ENCODE measurements at regions not wholly inside any gene's neighbourhood (a gene's known extent, or its start where the extent isn't known, plus 50 kb on each side); places are given as distances from the start of the nearest gene placed in this dataset.

- intact Hi-C loops (cut with micrococcal nuclease; ENCODE audit: unreplicated experiment): loop anchor here (10.0 kb wide), 1 partner anchor 435 kb away; no protein-coding TSS in a partner anchor
- Mint-ChIP-seq H3K4me1 (ENCODE audit: low read depth, unreplicated experiment) (no peaks in the 10 kb centered on the region), H3K4me3 (ENCODE audit: unreplicated experiment) (no peak overlapping the region), H3K27ac (ENCODE audit: unreplicated experiment) (no peak overlapping the region), H3K9me3 (ENCODE audit: unreplicated experiment) (no peaks in the 10 kb centered on the region), H3K27me3 (ENCODE audit: insufficient read depth, unreplicated experiment) (peaks cover 3% of the 10 kb centered on the region), H3K36me3 (ENCODE audit: insufficient read depth, unreplicated experiment) (no peaks in the 10 kb centered on the region)
- H3K4me1 ChIP-seq: no peaks in the 10 kb centered on the region
- no peaks in the 10 kb centered on the region for H3K27me3 ChIP-seq (replicated peaks; ENCODE audit: control insufficient read depth, insufficient read depth, low read length)
- TF ChIP-seq, protein P1, sequence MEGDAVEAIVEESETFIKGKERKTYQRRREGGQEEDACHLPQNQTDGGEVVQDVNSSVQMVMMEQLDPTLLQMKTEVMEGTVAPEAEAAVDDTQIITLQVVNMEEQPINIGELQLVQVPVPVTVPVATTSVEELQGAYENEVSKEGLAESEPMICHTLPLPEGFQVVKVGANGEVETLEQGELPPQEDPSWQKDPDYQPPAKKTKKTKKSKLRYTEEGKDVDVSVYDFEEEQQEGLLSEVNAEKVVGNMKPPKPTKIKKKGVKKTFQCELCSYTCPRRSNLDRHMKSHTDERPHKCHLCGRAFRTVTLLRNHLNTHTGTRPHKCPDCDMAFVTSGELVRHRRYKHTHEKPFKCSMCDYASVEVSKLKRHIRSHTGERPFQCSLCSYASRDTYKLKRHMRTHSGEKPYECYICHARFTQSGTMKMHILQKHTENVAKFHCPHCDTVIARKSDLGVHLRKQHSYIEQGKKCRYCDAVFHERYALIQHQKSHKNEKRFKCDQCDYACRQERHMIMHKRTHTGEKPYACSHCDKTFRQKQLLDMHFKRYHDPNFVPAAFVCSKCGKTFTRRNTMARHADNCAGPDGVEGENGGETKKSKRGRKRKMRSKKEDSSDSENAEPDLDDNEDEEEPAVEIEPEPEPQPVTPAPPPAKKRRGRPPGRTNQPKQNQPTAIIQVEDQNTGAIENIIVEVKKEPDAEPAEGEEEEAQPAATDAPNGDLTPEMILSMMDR (IDR thresholded peaks at IDR 0.05; ENCODE audit: insufficient read depth in 1 of 2, low read depth in 1 of 2, low read length in 1 of 2, severe bottlenecking in 1 of 2, unreplicated experiment in 1 of 2): no peak
- POLR2A ChIA-PET: no interaction called here
- BruUV-seq (replicated peaks): no TSS peak
- H3K36me3 ChIP-seq (ENCODE audit: control insufficient read depth, insufficient read depth, low read length): no peaks in the 10 kb centered on the region
- H3K9me3 ChIP-seq: no peaks in the 10 kb centered on the region
- DNase-seq: no peak
- no peak overlapping the region for H3K4me3 ChIP-seq (ENCODE audit: low read depth, low read length)
- CTCF ChIA-PET: no interaction called here
These were observed 1196.9 kb upstream of the C9orf72 start for GRCh38 chr9:28770226-28770625.

- Histone ChIP-seq H3K9me3 (no peaks in the 10 kb centered on the region), H3K27me3 (replicated peaks; ENCODE audit: control insufficient read depth, insufficient read depth, low read length) (no peaks in the 10 kb centered on the region), H3K4me1 (no peaks in the 10 kb centered on the region), H3K4me3 (ENCODE audit: low read depth, low read length) (no peak overlapping the region), H3K36me3 (ENCODE audit: control insufficient read depth, insufficient read depth, low read length) (no peaks in the 10 kb centered on the region)
- no peak for DNase-seq
- BruUV-seq (replicated peaks): no TSS peak
- Mint-ChIP-seq H3K27ac (ENCODE audit: unreplicated experiment) (no peak overlapping the region), H3K4me3 (ENCODE audit: unreplicated experiment) (no peak overlapping the region), H3K36me3 (ENCODE audit: insufficient read depth, unreplicated experiment) (no peaks in the 10 kb centered on the region), H3K9me3 (ENCODE audit: unreplicated experiment) (no peaks in the 10 kb centered on the region), H3K27me3 (ENCODE audit: insufficient read depth, unreplicated experiment) (peaks cover 3% of the 10 kb centered on the region), H3K4me1 (ENCODE audit: low read depth, unreplicated experiment) (no peaks in the 10 kb centered on the region)
- TF ChIP-seq, protein P1 (IDR thresholded peaks at IDR 0.05; ENCODE audit: insufficient read depth in 1 of 2, low read depth in 1 of 2, low read length in 1 of 2, severe bottlenecking in 1 of 2, unreplicated experiment in 1 of 2): no peak
- intact Hi-C loops (cut with micrococcal nuclease; ENCODE audit: unreplicated experiment): loop anchor here (10.0 kb wide), 1 partner anchor 434 kb away; no protein-coding TSS in a partner anchor
- ChIA-PET CTCF (no interaction called here), POLR2A (no interaction called here)
These were observed 1197.5 kb upstream of the C9orf72 start for GRCh38 chr9:28770827-28771226.

- Histone ChIP-seq H3K27me3 (replicated peaks; ENCODE audit: control insufficient read depth, insufficient read depth, low read length) (no peaks in the 10 kb centered on the region), H3K9me3 (no peaks in the 10 kb centered on the region), H3K4me1 (no peaks in the 10 kb centered on the region), H3K4me3 (ENCODE audit: low read depth, low read length) (no peak overlapping the region), H3K36me3 (ENCODE audit: control insufficient read depth, insufficient read depth, low read length) (no peaks in the 10 kb centered on the region)
- Mint-ChIP-seq H3K9me3 (ENCODE audit: unreplicated experiment) (no peaks in the 10 kb centered on the region), H3K4me1 (ENCODE audit: low read depth, unreplicated experiment) (no peaks in the 10 kb centered on the region), H3K27me3 (ENCODE audit: insufficient read depth, unreplicated experiment) (peaks cover 3% of the 10 kb centered on the region), H3K27ac (ENCODE audit: unreplicated experiment) (no peak overlapping the region), H3K36me3 (ENCODE audit: insufficient read depth, unreplicated experiment) (no peaks in the 10 kb centered on the region), H3K4me3 (ENCODE audit: unreplicated experiment) (no peak overlapping the region)
- no TSS peak for BruUV-seq (replicated peaks)
- POLR2A ChIA-PET: no interaction called here
- intact Hi-C loops (cut with micrococcal nuclease; ENCODE audit: unreplicated experiment): loop anchor here (10.0 kb wide), 1 partner anchor 430 kb away; no protein-coding TSS in a partner anchor
- peak in 1 of 2 experiments; percentile 1 for DNase-seq
- TF ChIP-seq, protein P1 (IDR thresholded peaks at IDR 0.05; ENCODE audit: insufficient read depth in 1 of 2, low read depth in 1 of 2, low read length in 1 of 2, severe bottlenecking in 1 of 2, unreplicated experiment in 1 of 2): peak; percentile 34 to 38
- CTCF ChIA-PET: interaction anchor here (1.4 kb wide), 1 partner anchor 141 kb away, joined by 4 read pairs; no protein-coding TSS in a partner anchor
These were observed 1201.4 kb upstream of the C9orf72 start for GRCh38 chr9:28774433-28775235.
